ENCODE measurements at regions not wholly inside any gene's neighbourhood (a gene's known extent, or its start where the extent isn't known, plus 50 kb on each side); places are given as distances from the start of the nearest gene placed in this dataset.
A peak's percentile ranks its signal among the peaks of the same experiment; 100 is the strongest.

- peaks cover 11% of the 10 kb centered on the region for H3K9me3 Mint-ChIP-seq
- peaks cover 3% of the 10 kb centered on the region for H3K27me3 Mint-ChIP-seq (ENCODE audit: low read depth, poor library complexity)
- DNase-seq = no peak
- no peak overlapping the region for H3K27ac Mint-ChIP-seq
- no peaks in the 10 kb centered on the region for H3K36me3 Mint-ChIP-seq (ENCODE audit: low read depth)
- peaks cover 2% of the 10 kb centered on the region for H3K4me1 Mint-ChIP-seq
- no peak for TF ChIP-seq CTCF (IDR thresholded peaks at IDR 0.05)
- H3K4me3 Mint-ChIP-seq = no peak overlapping the region
These were observed 77.0 kb upstream of the DAP start for GRCh38 chr5:10838038-10838437.

GRCh38 chr5:10836986-10837385 lies 76.0 kb upstream of the DAP start:
- no peak for DNase-seq
- Mint-ChIP-seq H3K9me3 (peaks cover 2% of the 10 kb centered on the region), H3K27me3 (ENCODE audit: low read depth, poor library complexity) (peaks cover 6% of the 10 kb centered on the region), H3K4me3 (no peak overlapping the region), H3K36me3 (ENCODE audit: low read depth) (no peaks in the 10 kb centered on the region), H3K27ac (no peak overlapping the region), H3K4me1 (peaks cover 9% of the 10 kb centered on the region)
- no peak for TF ChIP-seq CTCF (IDR thresholded peaks at IDR 0.05)

GRCh38 chr5:10834695-10835094 lies 73.7 kb upstream of the DAP start:
- no peaks in the 10 kb centered on the region for H3K9me3 Mint-ChIP-seq
- no peak overlapping the region for H3K27ac Mint-ChIP-seq
- peaks cover 17% of the 10 kb centered on the region for H3K4me1 Mint-ChIP-seq
- TF ChIP-seq CTCF (IDR thresholded peaks at IDR 0.05) = no peak
- H3K27me3 Mint-ChIP-seq (ENCODE audit: low read depth, poor library complexity) = peaks cover 3% of the 10 kb centered on the region
- H3K36me3 Mint-ChIP-seq (ENCODE audit: low read depth) = no peaks in the 10 kb centered on the region
- no peak overlapping the region for H3K4me3 Mint-ChIP-seq
- no peak for DNase-seq

GRCh38 chr5:10832987-10833386 lies 72.0 kb upstream of the DAP start:
- Mint-ChIP-seq H3K4me1 (peaks cover 17% of the 10 kb centered on the region), H3K27ac (peak overlapping the region; percentile 15), H3K36me3 (ENCODE audit: low read depth) (no peaks in the 10 kb centered on the region), H3K27me3 (ENCODE audit: low read depth, poor library complexity) (peaks cover 3% of the 10 kb centered on the region), H3K4me3 (no peak overlapping the region), H3K9me3 (no peaks in the 10 kb centered on the region)
- no peak for DNase-seq
- TF ChIP-seq CTCF (IDR thresholded peaks at IDR 0.05) = no peak

GRCh38 chr5:10832421-10832820 lies 71.4 kb upstream of the DAP start:
- TF ChIP-seq CTCF (IDR thresholded peaks at IDR 0.05) = no peak
- no peaks in the 10 kb centered on the region for H3K36me3 Mint-ChIP-seq (ENCODE audit: low read depth)
- peaks cover 17% of the 10 kb centered on the region for H3K4me1 Mint-ChIP-seq
- no peak overlapping the region for H3K4me3 Mint-ChIP-seq
- no peaks in the 10 kb centered on the region for H3K9me3 Mint-ChIP-seq
- peaks cover 3% of the 10 kb centered on the region for H3K27me3 Mint-ChIP-seq (ENCODE audit: low read depth, poor library complexity)
- no peak overlapping the region for H3K27ac Mint-ChIP-seq
- DNase-seq = no peak

GRCh38 chr5:10831419-10831818 lies 70.4 kb upstream of the DAP start:
- TF ChIP-seq CTCF (IDR thresholded peaks at IDR 0.05) = no peak
- H3K4me3 Mint-ChIP-seq = no peak overlapping the region
- H3K27ac Mint-ChIP-seq = no peak overlapping the region
- H3K9me3 Mint-ChIP-seq = no peaks in the 10 kb centered on the region
- H3K4me1 Mint-ChIP-seq = peaks cover 17% of the 10 kb centered on the region
- H3K36me3 Mint-ChIP-seq (ENCODE audit: low read depth) = no peaks in the 10 kb centered on the region
- H3K27me3 Mint-ChIP-seq (ENCODE audit: low read depth, poor library complexity) = peaks cover 3% of the 10 kb centered on the region
- no peak for DNase-seq
